Activated naive CD4-positive, alpha-beta T cell treated with anti-CD3 and anti-CD28 coated beads for 36 hours (primary cell): ENCODE measurements at regions not wholly inside any gene's neighbourhood (a gene's known extent, or its start where the extent isn't known, plus 50 kb on each side); places are given as distances from the start of the nearest gene placed in this dataset.

ENCODE experiments used
- CTCF ChIA-PET: fragments of 350-600 bp; sonication (Branson Sonifier 250); formaldehyde crosslinking; loops from one replicate; lab custom pipeline; 2021; ENCODE audit warnings: antibody characterized with exemption; lab: Charles Lee
- DNase-seq: peaks from one replicate; pipeline ENCODE4 v3.0.0-alpha.2; 2020
- H3K27ac Mint-ChIP-seq: one replicate; pipeline ENCODE4 v1.8.0; 2021; ENCODE audit warnings: mild to moderate bottlenecking, mixed read lengths
- H3K27me3 Mint-ChIP-seq: one replicate; pipeline ENCODE4 v1.8.0; 2021; ENCODE audit warnings: low read depth, mixed read lengths
- H3K36me3 Mint-ChIP-seq: one replicate; pipeline ENCODE4 v1.8.0; 2021; ENCODE audit warnings: low read depth, mixed read lengths
- H3K4me1 Mint-ChIP-seq: one replicate; pipeline ENCODE4 v1.8.0; 2021; ENCODE audit warnings: low read depth, mixed read lengths
- H3K4me3 Mint-ChIP-seq: one replicate; pipeline ENCODE4 v1.8.0; 2021; ENCODE audit warnings: mild to moderate bottlenecking, moderate library complexity, mixed read lengths
- H3K9me3 Mint-ChIP-seq: one replicate; pipeline ENCODE4 v1.8.0; 2021; ENCODE audit warnings: mixed read lengths
- intact Hi-C: fragments of 100-400 bp; cut with micrococcal nuclease; formaldehyde crosslinking; loops from one replicate; pipeline ENCODE4 v1.15.1; 2023

DNA sequence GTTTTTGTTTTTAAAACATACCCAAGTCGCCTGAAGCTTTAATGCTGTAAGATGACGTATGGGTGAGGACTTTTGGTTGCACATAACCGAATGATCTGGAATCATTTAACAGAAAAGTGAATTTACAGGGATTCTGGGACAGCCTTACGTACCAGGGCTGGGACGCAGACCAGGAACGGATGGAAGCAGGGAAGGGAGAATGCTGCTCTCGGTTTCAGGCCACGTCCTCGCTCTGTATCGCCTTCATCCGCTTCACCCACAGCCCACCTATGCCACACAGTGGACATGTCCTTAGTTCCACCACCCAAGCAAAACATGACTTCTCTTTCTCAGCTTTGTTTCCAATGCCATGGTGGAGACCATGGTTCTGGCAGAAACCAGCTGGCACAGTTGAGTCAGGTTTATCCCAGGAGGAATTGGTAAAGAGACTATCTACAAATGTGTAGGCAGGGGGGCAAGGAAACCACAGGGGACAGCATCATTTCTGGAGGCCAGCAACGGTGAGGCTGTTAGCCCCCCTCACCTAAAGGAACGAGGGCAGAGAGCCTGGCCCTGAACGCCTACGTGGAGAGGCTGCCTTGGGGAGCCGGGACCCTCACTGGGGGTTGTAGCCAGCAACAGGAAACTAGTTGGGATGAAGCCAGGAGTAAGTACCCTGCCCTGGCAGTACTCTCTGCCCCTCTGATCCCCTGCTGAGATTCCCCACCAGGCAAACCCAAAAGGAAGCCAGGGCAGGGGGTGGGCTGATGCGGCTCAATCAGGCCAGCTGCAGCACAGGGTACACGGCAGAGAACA lies 132.5 kb downstream of the NDUFA10 start:
- H3K27ac Mint-ChIP-seq: no peak overlapping the region
- H3K36me3 Mint-ChIP-seq: no peaks in the 10 kb centered on the region
- no peaks in the 10 kb centered on the region for H3K4me1 Mint-ChIP-seq
- no peak overlapping the region for H3K4me3 Mint-ChIP-seq
- CTCF ChIA-PET: no interaction called here
- no peak for DNase-seq
- intact Hi-C loops: no loop called here
- no peaks in the 10 kb centered on the region for H3K9me3 Mint-ChIP-seq
- no peaks in the 10 kb centered on the region for H3K27me3 Mint-ChIP-seq

DNA sequence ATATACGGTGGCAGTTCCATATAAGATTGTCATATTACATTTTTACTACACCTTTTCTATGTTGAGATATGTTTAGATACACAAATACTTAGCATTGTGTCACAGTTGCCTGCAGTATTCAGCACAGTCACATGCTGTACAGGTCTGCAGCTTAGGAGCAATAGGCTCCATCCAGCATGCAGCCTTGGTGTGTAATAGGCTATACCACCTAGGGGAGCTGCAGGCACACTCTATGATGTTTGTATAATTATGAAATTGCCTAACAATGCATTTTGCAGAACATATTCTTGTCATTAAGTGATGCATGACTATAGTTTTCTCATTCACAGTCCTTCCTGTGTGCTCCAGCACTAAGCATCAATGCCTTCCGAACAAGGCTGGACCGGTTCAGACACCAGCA lies 133.4 kb downstream of the NDUFA10 start:
- peaks cover 2% of the 10 kb centered on the region for H3K9me3 Mint-ChIP-seq
- CTCF ChIA-PET: no interaction called here
- DNase-seq: no peak
- no peaks in the 10 kb centered on the region for H3K4me1 Mint-ChIP-seq
- H3K27ac Mint-ChIP-seq: no peak overlapping the region
- H3K4me3 Mint-ChIP-seq: no peak overlapping the region
- intact Hi-C loops: no loop called here
- no peaks in the 10 kb centered on the region for H3K27me3 Mint-ChIP-seq
- no peaks in the 10 kb centered on the region for H3K36me3 Mint-ChIP-seq

DNA sequence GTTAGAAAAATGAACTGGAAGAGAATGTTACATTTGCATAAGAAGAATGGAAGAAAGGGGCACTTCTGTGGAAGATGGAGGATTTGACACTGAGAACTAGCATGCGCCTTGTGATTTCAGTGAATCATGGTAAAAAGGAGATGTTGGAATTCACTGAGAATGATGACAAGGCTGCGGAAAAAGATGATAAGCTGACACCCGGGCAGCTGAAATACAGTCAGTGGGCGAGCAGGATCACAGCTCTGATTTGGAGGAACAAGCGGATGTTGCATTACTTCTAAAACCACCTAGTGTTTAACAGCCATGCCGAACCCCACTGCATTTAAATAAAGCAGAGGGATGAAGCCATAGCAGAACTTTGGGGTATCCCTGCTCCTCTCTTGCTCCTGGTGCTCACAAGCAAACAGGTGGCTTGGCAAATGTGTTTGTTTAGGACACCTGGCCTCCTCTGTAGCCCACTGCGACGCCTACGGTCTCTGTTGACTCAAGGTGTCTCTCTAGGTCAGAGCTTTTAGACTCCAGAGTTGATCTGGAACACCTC lies 134.9 kb downstream of the NDUFA10 start:
- peaks cover 8% of the 10 kb centered on the region for H3K9me3 Mint-ChIP-seq
- CTCF ChIA-PET: no interaction called here
- H3K4me3 Mint-ChIP-seq: no peak overlapping the region
- no peak for DNase-seq
- no peaks in the 10 kb centered on the region for H3K36me3 Mint-ChIP-seq
- no peak overlapping the region for H3K27ac Mint-ChIP-seq
- no peaks in the 10 kb centered on the region for H3K4me1 Mint-ChIP-seq
- intact Hi-C loops: no loop called here
- no peaks in the 10 kb centered on the region for H3K27me3 Mint-ChIP-seq

DNA sequence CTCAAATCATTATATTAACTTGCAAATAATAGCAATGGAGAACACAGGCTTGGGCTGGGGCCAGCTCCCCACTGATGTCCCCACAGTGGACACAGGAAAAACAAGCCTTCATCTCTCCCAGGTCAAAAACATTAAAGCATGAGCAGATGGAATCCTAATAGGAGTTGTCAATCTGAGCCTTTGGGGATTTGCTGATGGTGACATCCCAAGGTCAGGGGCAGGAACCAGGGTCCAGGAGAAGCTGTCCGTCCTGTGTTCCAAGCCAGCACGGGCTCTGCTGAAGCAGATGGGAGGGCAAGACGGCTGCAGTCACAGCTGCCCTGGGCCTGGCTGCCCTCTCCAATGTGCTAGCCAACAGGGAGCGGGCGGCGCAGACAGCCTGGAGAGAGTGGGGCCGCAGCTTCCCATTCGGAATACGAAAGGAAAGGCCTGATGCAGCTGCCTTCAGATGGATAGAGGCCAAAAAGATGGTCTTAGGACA lies 135.5 kb downstream of the NDUFA10 start:
- Mint-ChIP-seq H3K27me3 (no peaks in the 10 kb centered on the region), H3K27ac (no peak overlapping the region), H3K4me1 (no peaks in the 10 kb centered on the region), H3K36me3 (peaks cover 2% of the 10 kb centered on the region), H3K9me3 (peaks cover 14% of the 10 kb centered on the region), H3K4me3 (no peak overlapping the region)
- CTCF ChIA-PET: no interaction called here
- no peak for DNase-seq
- intact Hi-C loops: no loop called here

DNA sequence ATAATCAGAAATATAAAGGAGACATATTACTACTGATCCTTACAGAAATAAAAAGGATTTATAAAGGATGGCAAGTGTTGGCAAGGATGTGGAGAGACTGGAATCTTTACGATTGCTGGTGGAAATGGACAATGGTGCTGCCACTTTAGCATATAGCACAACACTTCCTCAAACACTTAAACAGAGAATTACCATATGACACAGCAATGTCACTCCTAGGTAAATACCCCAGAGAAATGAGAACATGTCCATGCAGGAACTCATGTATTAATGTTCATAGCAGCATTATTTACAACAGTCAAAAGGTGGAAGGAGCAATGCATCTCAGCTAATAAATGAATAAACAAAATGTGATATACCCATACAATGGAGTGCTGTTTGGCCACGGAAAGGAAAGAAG lies 137.5 kb downstream of the NDUFA10 start:
- CTCF ChIA-PET: no interaction called here
- intact Hi-C loops: no loop called here
- peaks cover 17% of the 10 kb centered on the region for H3K9me3 Mint-ChIP-seq
- no peak overlapping the region for H3K27ac Mint-ChIP-seq
- peaks cover 4% of the 10 kb centered on the region for H3K36me3 Mint-ChIP-seq
- DNase-seq: no peak
- H3K27me3 Mint-ChIP-seq: no peaks in the 10 kb centered on the region
- no peak overlapping the region for H3K4me3 Mint-ChIP-seq
- no peaks in the 10 kb centered on the region for H3K4me1 Mint-ChIP-seq

DNA sequence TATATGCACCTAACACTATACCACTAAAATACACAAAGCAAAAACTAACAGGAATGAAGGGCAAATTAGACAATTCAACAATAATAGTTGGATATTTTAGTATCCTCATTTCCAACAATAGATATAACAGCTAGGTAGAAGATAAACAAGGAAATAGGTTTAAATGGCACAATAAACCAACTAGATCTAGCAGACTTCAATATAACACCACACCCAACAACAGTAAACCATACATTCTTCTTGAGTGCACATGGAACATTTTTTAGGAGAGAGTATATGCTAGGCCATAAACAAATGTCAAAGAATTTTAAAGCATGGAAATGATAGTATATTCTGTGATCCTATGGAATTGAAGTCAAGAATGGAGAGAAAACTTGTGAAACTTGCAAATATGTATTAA lies 138.4 kb downstream of the NDUFA10 start:
- CTCF ChIA-PET: no interaction called here
- Mint-ChIP-seq H3K27me3 (peaks cover 2% of the 10 kb centered on the region), H3K36me3 (peaks cover 4% of the 10 kb centered on the region), H3K27ac (no peak overlapping the region), H3K9me3 (peaks cover 17% of the 10 kb centered on the region), H3K4me3 (no peak overlapping the region), H3K4me1 (peaks cover 3% of the 10 kb centered on the region)
- DNase-seq: no peak
- intact Hi-C loops: no loop called here

DNA sequence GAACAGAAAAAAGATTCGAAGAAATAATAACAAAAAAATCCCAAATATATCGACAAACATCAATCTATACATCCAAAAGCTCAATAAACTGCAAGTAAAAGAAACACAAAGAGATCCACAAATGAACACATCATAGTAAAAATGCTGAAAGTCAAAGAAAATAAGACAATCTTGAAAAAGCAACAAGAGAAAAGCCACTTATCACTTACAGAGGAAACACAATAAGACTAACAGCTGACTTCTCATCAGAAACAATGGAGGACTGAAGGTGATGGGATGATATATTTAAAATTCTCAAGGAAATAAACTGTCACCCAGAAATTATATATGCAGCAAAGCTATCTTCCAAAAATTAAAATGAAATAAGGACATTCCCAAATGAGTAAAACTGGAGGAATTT lies 140.3 kb downstream of the NDUFA10 start:
- CTCF ChIA-PET: no interaction called here
- intact Hi-C loops: loop anchor here (5.0 kb wide), 2 partner anchors 107 to 848 kb away; no protein-coding TSS in a partner anchor
- Mint-ChIP-seq H3K36me3 (peaks cover 4% of the 10 kb centered on the region), H3K4me1 (peaks cover 3% of the 10 kb centered on the region), H3K27me3 (peaks cover 7% of the 10 kb centered on the region), H3K4me3 (no peak overlapping the region), H3K27ac (no peak overlapping the region), H3K9me3 (peaks cover 17% of the 10 kb centered on the region)
- DNase-seq: no peak

DNA sequence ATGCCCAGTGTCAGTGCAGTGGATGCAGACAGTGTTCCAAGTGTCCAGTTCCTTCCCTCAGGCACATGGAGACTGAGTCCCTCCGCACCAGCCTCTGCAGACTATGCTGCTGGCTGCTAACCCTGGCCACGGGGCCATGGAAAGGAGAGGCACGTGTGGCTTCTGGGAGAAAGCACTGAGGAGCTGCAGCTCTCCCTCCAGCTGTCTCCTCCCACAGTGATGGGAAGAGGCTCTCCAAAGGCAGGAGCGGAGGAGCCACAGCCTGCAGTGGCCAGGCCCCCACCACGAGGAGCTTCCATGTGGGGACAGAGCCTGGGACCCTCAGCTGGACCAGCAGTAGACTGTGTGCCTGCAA lies 141.1 kb downstream of the NDUFA10 start:
- H3K4me1 Mint-ChIP-seq: peaks cover 3% of the 10 kb centered on the region
- H3K4me3 Mint-ChIP-seq: no peak overlapping the region
- no peak for DNase-seq
- H3K27ac Mint-ChIP-seq: no peak overlapping the region
- H3K36me3 Mint-ChIP-seq: peaks cover 4% of the 10 kb centered on the region
- CTCF ChIA-PET: interaction anchor here (0.7 kb wide), 1 partner anchor 19 kb away, joined by 4 read pairs; no protein-coding TSS in a partner anchor
- intact Hi-C loops: loop anchor here (5.0 kb wide), 2 partner anchors 108 to 847 kb away; no protein-coding TSS in a partner anchor
- H3K27me3 Mint-ChIP-seq: peaks cover 7% of the 10 kb centered on the region
- peaks cover 17% of the 10 kb centered on the region for H3K9me3 Mint-ChIP-seq

DNA sequence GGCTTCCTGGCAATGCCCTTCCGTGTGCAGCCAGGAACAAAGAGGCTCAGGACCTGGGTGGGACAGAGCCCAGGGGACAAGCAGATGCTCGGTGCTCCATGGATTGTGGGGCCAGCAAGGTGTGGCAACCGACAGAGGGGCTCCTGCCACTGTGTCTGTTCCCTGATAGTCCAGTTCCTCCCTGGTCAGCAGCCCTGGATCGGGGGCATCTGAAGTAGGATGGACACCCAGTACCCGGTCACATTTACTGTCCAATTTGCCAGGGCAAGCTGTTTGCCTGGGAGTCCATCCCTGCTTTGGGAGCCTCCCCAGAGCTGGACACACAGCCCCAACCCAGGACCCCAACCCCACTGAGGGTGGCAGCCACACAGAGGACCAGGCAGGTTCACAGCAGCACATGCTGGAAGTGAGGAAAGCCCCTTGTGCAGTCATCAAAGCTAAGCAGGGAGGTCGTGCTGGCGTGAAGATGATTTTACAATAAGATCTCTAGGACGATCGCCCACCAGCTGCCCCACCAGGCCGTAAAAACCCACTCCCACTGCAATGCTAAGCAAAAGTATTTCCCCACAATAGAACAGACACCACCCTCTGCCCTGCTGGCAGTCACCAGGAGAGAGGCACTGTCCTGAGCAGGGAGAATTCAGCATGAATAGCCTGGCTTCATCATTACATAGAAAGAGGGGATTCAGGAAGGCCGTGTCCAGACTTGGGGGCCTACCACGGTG lies 141.7 kb downstream of the NDUFA10 start:
- H3K4me3 Mint-ChIP-seq: no peak overlapping the region
- CTCF ChIA-PET: interaction anchor here (0.7 to 1.7 kb wide), 4 partner anchors 10 to 331 kb away, joined by 3 to 5 read pairs (median 4); no protein-coding TSS in a partner anchor
- H3K4me1 Mint-ChIP-seq: peaks cover 3% of the 10 kb centered on the region
- peaks cover 7% of the 10 kb centered on the region for H3K27me3 Mint-ChIP-seq
- no peak overlapping the region for H3K27ac Mint-ChIP-seq
- intact Hi-C loops: loop anchor here (2.0 to 5.0 kb wide), 3 partner anchors 109 to 846 kb away; partner anchors contain the start of gene HDAC4
- H3K9me3 Mint-ChIP-seq: peaks cover 17% of the 10 kb centered on the region
- H3K36me3 Mint-ChIP-seq: peaks cover 4% of the 10 kb centered on the region
- DNase-seq: no peak

DNA sequence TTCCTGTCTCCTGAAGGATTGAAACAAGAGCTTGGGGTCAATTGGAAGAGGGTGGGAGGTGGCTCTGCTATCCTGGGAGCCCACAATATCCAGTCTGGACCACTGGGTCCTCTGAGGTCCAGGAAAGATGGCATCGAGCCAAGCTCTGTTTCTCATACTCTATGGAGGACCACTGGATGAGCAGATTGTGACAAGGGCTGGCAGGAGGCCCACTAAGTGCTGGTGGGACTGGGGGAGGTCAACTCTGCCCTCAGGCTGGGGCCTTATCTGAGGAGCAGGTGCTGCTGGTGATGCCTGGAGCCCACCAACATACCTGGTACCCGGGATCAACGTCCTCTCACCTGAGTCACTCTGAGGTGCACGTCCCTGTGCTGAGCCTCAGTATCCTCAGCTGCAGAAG lies 142.4 kb downstream of the NDUFA10 start:
- H3K4me1 Mint-ChIP-seq: peaks cover 3% of the 10 kb centered on the region
- intact Hi-C loops: loop anchor here (1.0 to 5.0 kb wide), 4 partner anchors 110 to 845 kb away; partner anchors contain the start of gene HDAC4
- DNase-seq: no peak
- peaks cover 4% of the 10 kb centered on the region for H3K36me3 Mint-ChIP-seq
- no peak overlapping the region for H3K4me3 Mint-ChIP-seq
- H3K9me3 Mint-ChIP-seq: peaks cover 17% of the 10 kb centered on the region
- CTCF ChIA-PET: interaction anchor here (1.0 to 1.7 kb wide), 5 partner anchors 11 to 330 kb away, joined by 3 to 5 read pairs (median 3); no protein-coding TSS in a partner anchor
- no peak overlapping the region for H3K27ac Mint-ChIP-seq
- H3K27me3 Mint-ChIP-seq: peaks cover 7% of the 10 kb centered on the region

DNA sequence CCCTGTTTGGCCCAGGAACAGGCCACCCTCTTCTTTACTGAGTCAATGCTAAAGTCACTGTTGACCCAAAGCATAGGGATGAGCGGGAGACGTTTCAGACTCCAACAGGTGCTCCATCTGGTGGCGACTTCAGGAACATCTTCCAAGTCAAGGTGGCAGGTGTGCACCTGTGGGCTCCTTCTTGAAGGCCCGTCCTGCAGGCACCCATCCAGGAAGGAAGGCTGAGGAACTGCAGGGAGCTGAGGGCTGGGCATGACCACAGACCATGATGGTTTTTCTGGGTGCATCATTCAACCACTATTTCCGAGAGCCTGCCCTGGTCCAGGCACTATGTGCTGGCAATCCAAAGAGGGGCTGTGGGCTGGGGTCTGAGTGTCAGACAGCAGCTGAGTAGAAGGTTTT lies 142.8 kb downstream of the NDUFA10 start:
- peaks cover 17% of the 10 kb centered on the region for H3K9me3 Mint-ChIP-seq
- DNase-seq: peak; percentile 77
- no peak overlapping the region for H3K4me3 Mint-ChIP-seq
- peaks cover 3% of the 10 kb centered on the region for H3K4me1 Mint-ChIP-seq
- intact Hi-C loops: loop anchor here (1.0 to 5.0 kb wide), 4 partner anchors 110 to 845 kb away; partner anchors contain the start of gene HDAC4
- no peak overlapping the region for H3K27ac Mint-ChIP-seq
- CTCF ChIA-PET: interaction anchor here (1.0 to 1.7 kb wide), 5 partner anchors 11 to 330 kb away, joined by 3 to 5 read pairs (median 3); no protein-coding TSS in a partner anchor
- peaks cover 4% of the 10 kb centered on the region for H3K36me3 Mint-ChIP-seq
- H3K27me3 Mint-ChIP-seq: peaks cover 7% of the 10 kb centered on the region
